ENCODE measurements at regions not wholly inside any gene's neighbourhood (a gene's known extent, or its start where the extent isn't known, plus 50 kb on each side); places are given as distances from the start of the nearest gene placed in this dataset.

DNA sequence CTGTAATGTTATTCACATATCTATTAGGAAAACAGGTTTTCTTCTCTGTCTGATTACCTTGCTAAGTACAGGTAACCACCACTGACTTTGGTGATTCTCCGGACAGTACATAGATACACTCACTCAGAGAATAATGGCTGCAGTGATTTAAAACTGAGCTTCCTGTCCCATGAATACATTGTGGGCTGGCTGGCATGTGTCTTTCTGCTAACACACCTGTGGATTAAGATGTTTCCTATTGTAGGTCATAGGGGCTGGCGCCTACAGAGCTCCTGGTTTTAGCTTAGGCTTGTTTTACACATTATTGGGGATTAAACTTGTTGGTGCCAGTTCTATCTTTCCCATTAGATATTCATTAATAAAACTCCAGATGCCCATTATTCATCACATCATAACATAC is 102.7 kb upstream of the MEIS2 start:
- no peak for TF ChIP-seq CTCF (IDR thresholded peaks at IDR 0.05; ENCODE audit: low read depth, low read length, poor library complexity, severe bottlenecking)
- TF ChIP-seq EZH2phosphoT487 (IDR thresholded peaks at IDR 0.05; ENCODE audit: borderline replicate concordance, low read length), result no peak
